T-helper 17 cell (primary cell): ENCODE measurements at regions not wholly inside any gene's neighbourhood (a gene's known extent, or its start where the extent isn't known, plus 50 kb on each side); places are given as distances from the start of the nearest gene placed in this dataset.

Experiments used
- ATAC-seq: fragments of 150-1000 bp; cut with Tn5 transposase; 2 replicates; pipeline ENCODE4 v1.10.0; 2021; ENCODE audit warnings: mild to moderate bottlenecking, moderate library complexity
- DNase-seq, 3 donors: peaks; one replicate each; pipeline versions ENCODE4 v3.0.0 to v3.0.0-alpha.2; 2020 to 2021
- H3K9me3 ChIP-seq: one replicate; pipeline ENCODE4 v1.7.0; 2013; ENCODE audit warnings: low read length, mild to moderate bottlenecking; ENCODE audit not compliant: control insufficient read depth, poor library complexity, severe bottlenecking
- H3K27ac Mint-ChIP-seq: one replicate; pipeline ENCODE4 v1.8.0; 2022; ENCODE audit warnings: mild to moderate bottlenecking, moderate library complexity, mixed read lengths
- H3K27me3 Mint-ChIP-seq: one replicate; pipeline ENCODE4 v1.8.0; 2022; ENCODE audit warnings: mixed read lengths
- H3K36me3 Mint-ChIP-seq: one replicate; pipeline ENCODE4 v1.8.0; 2022; ENCODE audit warnings: low read depth, mixed read lengths
- H3K4me1 Mint-ChIP-seq: one replicate; pipeline ENCODE4 v1.8.0; 2022; ENCODE audit warnings: mild to moderate bottlenecking, mixed read lengths
- H3K4me3 Mint-ChIP-seq: one replicate; pipeline ENCODE4 v1.8.0; 2022; ENCODE audit warnings: mild to moderate bottlenecking, moderate library complexity, mixed read lengths

DNA sequence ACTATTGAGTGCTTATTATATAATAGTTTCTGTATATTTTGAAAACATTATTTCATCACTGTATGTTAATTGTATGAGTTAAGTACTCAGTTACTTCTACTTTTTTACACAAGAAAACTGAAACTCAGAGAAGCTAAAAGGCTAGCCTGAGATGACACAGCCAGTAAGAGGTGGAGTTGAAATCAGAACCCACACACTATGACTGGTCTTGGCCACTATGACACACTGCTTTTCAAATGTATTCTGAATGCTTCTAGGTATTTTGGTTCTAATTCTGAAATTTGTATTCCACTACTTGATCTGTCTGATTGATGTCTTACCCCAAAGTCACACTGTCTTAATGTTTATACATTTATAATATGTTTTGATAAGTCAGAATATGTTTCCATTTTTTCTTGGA, 181.8 kb downstream of the ZDHHC21 start:
- H3K9me3 ChIP-seq, result no peaks in the 10 kb centered on the region
- H3K27me3 Mint-ChIP-seq, result peaks cover 22% of the 10 kb centered on the region
- no peak overlapping the region for H3K27ac Mint-ChIP-seq
- DNase-seq (no peak), ATAC-seq (no peak)
- H3K4me3 Mint-ChIP-seq, result no peak overlapping the region
- H3K4me1 Mint-ChIP-seq, result no peaks in the 10 kb centered on the region
- no peaks in the 10 kb centered on the region for H3K36me3 Mint-ChIP-seq

DNA sequence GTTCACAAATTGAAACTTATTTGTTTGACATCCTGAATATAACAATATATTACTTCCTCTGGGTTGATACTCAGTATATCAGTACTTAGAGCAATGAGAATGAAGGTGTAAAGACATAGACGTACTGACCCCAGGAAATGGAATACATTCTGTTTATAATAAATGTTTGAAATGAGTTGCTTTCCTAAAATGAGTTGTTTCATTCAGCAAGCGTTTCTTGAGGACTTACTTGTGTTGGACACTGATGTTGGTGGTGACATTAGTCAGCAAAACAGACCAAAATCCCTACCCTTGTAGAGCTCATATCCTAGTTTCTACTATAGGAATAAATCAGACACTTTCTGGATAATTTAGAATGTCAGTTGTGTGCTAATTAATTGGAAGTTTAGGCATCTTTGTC, 184.3 kb downstream of the ZDHHC21 start:
- DNase-seq, result no peak
- no peaks in the 10 kb centered on the region for H3K36me3 Mint-ChIP-seq

DNA sequence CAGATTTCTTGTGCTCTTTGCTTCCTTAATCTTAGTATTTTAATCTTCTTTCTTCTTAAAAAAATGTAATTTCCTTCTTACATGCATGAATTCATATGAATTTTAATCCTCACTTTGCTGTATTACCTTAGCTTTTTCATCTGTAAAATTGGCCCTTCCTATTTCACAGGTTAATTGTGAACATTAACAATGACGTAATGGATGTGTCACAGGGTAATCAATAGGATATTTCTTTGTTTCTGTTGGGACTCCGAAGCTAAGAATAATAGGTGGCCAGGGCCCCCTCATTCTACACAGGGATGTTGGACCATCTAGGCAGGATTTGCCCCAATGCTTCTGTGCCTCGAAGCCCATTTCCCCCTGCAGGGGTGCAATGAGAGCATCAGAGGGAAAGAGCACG, 187.4 kb upstream of the NFIB start:
- Mint-ChIP-seq H3K36me3 (peaks cover 2% of the 10 kb centered on the region), H3K27ac (no peak overlapping the region)
- no peak for ATAC-seq

More for the DNA sequence above, 184.3 kb downstream of the ZDHHC21 start:
- no peaks in the 10 kb centered on the region for H3K4me1 Mint-ChIP-seq
- H3K9me3 ChIP-seq, result no peaks in the 10 kb centered on the region
- no peak overlapping the region for H3K27ac Mint-ChIP-seq
- H3K4me3 Mint-ChIP-seq, result no peak overlapping the region
- peaks cover 19% of the 10 kb centered on the region for H3K27me3 Mint-ChIP-seq
- no peak for ATAC-seq

DNA sequence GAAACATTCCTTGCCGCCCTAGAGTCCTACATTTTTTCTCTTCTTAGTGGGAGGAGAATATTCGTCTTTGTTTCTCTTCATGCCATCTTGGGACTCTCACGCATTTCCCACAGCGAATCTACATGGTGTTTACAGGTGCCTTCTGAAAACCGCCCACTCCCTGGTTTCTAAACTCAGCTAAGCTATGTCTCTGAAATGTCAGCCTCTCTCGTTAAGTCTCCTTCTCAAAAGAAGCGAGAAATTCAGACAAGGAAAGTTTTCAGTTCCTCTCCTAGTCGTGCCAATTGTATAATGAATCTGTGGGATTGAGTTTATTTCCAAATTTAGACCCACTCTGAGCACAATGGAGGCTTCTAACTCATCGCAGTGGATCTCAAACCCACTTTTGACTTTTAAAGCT, 186.8 kb upstream of the NFIB start:
- no peaks in the 10 kb centered on the region for H3K4me1 Mint-ChIP-seq

More for the DNA sequence above, 187.4 kb upstream of the NFIB start:
- peaks cover 8% of the 10 kb centered on the region for H3K27me3 Mint-ChIP-seq
- H3K9me3 ChIP-seq, result no peaks in the 10 kb centered on the region
- H3K4me1 Mint-ChIP-seq, result no peaks in the 10 kb centered on the region
- no peak overlapping the region for H3K4me3 Mint-ChIP-seq
- no peak for DNase-seq

DNA sequence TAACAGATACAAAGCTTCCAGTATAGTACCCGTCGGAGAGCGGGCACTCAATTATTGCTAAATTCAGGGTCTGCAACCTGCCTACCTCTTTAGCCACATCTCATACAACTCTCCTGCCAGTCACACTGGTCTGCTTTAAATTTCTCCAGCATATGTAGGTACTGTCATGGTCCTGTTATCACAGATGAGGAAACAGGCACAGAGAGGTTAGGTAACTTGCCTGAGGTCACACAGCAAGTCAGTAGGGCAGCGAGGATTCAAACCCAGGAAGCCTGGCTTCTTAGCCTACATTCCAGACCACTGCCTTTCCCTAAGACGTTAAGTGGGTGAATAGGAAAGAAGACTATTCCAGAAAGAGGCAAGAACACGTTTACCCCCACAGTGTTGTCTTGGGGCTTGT, 186.0 kb upstream of the NFIB start:
- H3K4me1 Mint-ChIP-seq, result no peaks in the 10 kb centered on the region
- no peak for DNase-seq
- H3K27me3 Mint-ChIP-seq, result peaks cover 4% of the 10 kb centered on the region
- H3K36me3 Mint-ChIP-seq, result peaks cover 2% of the 10 kb centered on the region
- H3K9me3 ChIP-seq, result no peaks in the 10 kb centered on the region
- H3K27ac Mint-ChIP-seq, result no peak overlapping the region
- no peak overlapping the region for H3K4me3 Mint-ChIP-seq
- no peak for ATAC-seq

More for the DNA sequence above, 186.8 kb upstream of the NFIB start:
- H3K27me3 Mint-ChIP-seq, result peaks cover 4% of the 10 kb centered on the region
- DNase-seq (no peak), ATAC-seq (no peak)
- no peak overlapping the region for H3K27ac Mint-ChIP-seq
- no peak overlapping the region for H3K4me3 Mint-ChIP-seq
- peaks cover 2% of the 10 kb centered on the region for H3K36me3 Mint-ChIP-seq
- H3K9me3 ChIP-seq, result no peaks in the 10 kb centered on the region

DNA sequence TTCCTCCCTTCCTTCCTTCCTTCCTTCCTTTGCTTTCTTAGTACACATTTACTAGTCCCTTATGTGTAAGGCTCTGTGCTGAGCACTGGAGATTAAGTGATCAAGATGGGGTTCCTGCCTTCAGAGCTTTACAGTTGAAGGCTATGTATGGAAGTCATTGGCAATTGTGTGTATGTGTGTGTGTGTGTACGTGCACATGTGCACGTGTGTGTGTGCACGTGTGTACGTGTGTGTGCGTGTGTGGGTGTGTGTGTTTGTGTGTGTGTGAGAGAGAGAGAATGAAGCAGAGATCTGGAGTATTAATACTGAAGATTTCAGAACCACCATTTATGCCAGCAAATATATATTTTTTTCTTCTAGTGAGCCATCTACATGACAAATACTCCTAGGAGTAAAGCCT, 184.9 kb upstream of the NFIB start:
- H3K4me1 Mint-ChIP-seq, result no peaks in the 10 kb centered on the region
- DNase-seq (no peak), ATAC-seq (no peak)
- H3K27me3 Mint-ChIP-seq, result peaks cover 4% of the 10 kb centered on the region
- H3K4me3 Mint-ChIP-seq, result no peak overlapping the region
- no peaks in the 10 kb centered on the region for H3K9me3 ChIP-seq
- peaks cover 2% of the 10 kb centered on the region for H3K36me3 Mint-ChIP-seq
- H3K27ac Mint-ChIP-seq, result no peak overlapping the region

DNA sequence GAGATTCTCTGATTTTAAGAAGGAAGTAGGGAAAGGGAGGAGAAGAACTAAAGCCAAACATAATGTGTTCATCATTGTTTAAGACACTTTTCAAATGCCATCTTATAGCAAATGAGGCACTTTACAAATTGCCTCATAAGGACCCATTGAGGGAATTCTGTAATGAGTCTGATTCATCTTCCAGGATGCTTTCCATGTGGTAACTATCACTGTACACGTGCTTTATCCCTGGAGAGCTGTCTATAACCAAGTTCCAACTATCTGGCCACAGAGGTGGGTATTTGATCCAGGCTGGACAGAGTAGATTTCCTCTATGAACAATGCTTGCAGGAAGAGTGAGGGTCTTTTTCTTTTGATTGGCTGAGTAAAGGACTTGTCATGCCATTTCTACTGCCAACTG, 183.5 kb upstream of the NFIB start:
- Mint-ChIP-seq H3K4me3 (no peak overlapping the region), H3K27me3 (peaks cover 4% of the 10 kb centered on the region), H3K27ac (no peak overlapping the region), H3K4me1 (no peaks in the 10 kb centered on the region), H3K36me3 (no peaks in the 10 kb centered on the region)
- no peaks in the 10 kb centered on the region for H3K9me3 ChIP-seq
- no peak for DNase-seq
- no peak for ATAC-seq

DNA sequence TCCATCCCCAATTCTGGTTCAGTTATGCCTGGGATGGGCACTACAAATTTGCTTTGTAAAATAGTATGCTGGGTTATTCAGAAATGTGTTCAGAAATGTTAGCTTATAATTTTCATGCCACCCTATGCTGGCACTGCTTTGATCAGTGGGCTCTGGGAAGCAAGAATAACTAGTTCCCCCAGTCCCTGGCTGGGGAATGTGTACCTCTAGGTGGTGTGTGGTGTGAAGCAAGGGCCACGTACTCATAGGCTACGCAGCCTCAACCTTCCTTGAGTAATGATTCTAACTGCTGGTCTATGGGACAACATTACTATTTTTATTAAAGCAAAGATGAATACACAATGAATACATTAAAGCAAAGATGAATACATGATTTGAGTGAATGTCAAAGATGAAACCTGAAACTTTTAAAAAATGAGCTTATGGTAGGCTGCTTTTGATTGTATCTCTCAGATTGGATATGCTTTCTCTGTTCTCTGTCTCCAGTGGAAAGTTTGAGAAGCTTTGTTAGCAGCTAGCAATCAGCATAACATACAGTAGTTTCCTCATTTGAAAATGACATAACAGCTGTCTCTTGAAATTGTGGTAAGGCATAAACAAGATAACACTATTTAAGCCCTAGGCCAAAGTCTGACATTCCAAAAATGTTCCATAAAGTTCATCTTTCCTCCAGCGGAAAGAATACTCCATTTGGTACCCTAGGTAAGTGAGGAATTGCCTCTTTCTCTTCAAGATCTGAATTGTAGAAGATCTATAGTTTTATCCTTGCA, 174.7 kb upstream of the NFIB start:
- Mint-ChIP-seq H3K4me3 (no peak overlapping the region), H3K27me3 (peaks cover 4% of the 10 kb centered on the region), H3K36me3 (no peaks in the 10 kb centered on the region), H3K27ac (no peak overlapping the region), H3K4me1 (no peaks in the 10 kb centered on the region)
- no peak for DNase-seq
- ATAC-seq, result no peak
- no peaks in the 10 kb centered on the region for H3K9me3 ChIP-seq

DNA sequence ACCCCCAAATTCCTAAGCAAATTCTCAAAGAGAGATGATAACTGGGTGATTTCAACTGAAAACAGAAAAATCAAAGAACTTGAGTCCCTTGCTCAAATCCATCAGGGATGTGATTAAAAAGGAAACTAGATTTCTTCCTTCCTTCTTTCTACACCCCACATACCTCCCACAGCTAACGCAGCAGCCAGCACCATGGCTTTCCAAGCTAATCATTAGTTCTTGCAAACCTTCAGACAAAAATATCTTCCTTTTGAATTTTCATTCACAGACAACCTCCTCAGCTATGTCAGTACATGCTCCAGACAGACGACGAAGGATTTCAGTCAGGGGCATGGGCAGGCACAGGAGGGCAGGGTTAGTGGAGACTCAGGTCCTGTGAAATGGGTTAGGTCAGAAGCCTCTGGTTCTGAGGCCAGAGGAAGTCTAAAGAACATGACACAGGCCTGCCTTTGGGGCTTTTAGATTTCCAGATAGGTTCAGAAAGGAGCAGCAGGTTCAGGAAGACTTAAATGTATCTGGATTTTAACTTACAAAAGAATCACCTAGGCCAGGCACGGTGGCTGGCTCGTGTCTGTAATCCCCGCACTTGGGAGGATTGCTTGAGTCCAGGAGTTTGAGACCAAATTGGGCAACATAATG, 173.7 kb upstream of the NFIB start:
- Mint-ChIP-seq H3K4me1 (no peaks in the 10 kb centered on the region), H3K4me3 (no peak overlapping the region), H3K27ac (no peak overlapping the region), H3K36me3 (no peaks in the 10 kb centered on the region), H3K27me3 (peaks cover 4% of the 10 kb centered on the region)
- no peak for ATAC-seq
- no peak for DNase-seq
- H3K9me3 ChIP-seq, result no peaks in the 10 kb centered on the region

DNA sequence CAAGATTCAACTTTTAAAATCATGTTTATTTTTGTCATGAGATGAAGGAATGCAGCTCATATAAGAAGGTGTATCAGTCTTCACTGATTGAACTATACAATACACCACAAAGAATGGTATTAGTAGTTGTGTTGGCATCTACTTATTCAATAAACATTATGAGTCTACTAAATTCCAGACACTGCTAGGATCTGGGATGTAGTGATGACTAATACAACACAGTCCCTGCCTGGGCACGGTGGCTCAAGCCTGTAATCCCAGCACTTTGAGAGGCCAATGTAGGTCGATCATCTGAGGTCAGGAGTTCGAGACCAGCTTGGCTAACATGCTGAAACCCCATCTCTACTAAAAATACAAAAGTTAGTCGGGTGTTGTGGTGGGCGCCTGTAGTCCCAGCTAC, 171.4 kb upstream of the NFIB start:
- H3K4me1 Mint-ChIP-seq, result no peaks in the 10 kb centered on the region
- ATAC-seq, result no peak
- H3K27me3 Mint-ChIP-seq, result peaks cover 8% of the 10 kb centered on the region

DNA sequence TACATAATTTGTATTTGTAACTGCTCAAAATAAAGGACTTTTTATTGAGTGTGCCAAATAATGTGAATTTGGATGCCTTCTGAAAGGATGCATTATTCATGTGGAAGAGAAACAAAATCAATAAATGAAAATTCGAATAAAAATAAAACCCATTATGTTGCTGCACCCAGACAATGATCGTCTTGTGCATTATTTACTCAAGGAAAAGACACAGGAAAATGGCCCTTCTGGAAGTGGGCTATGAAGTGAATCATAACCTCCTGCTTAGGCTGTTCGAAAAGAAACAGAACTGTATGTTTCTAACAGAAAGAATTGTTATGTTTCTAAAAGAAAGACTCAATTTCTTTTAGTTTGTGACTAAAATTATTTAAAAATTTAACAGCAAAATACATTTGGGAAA, 168.9 kb upstream of the NFIB start:
- DNase-seq (no peak), ATAC-seq (no peak)
- Mint-ChIP-seq H3K27ac (no peak overlapping the region), H3K27me3 (peaks cover 8% of the 10 kb centered on the region), H3K4me3 (no peak overlapping the region), H3K36me3 (no peaks in the 10 kb centered on the region), H3K4me1 (no peaks in the 10 kb centered on the region)
- no peaks in the 10 kb centered on the region for H3K9me3 ChIP-seq

More for the DNA sequence above, 171.4 kb upstream of the NFIB start:
- no peak for DNase-seq
- Mint-ChIP-seq H3K27ac (no peak overlapping the region), H3K4me3 (no peak overlapping the region), H3K36me3 (no peaks in the 10 kb centered on the region)
- no peaks in the 10 kb centered on the region for H3K9me3 ChIP-seq

DNA sequence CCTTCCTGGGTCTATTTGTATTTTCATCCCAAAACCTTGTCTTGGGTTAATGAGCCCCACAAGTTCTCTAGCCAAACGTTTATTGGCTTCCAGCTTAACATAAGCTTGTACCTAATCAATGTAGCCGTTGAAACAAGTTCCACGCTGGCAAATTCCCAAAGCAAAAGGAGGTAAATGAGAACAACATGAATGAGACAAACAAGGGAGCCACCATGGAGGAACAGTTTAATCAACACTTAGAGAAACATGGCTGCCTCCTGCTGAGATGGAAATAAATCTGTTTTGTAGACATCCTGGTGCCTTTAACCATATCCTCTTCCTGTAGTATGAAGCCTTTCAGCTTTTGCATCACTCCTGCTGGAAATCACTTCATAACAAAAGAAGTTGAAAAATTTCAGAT, 166.6 kb upstream of the NFIB start:
- DNase-seq (no peak), ATAC-seq (no peak)
- no peaks in the 10 kb centered on the region for H3K4me1 Mint-ChIP-seq
- peaks cover 10% of the 10 kb centered on the region for H3K27me3 Mint-ChIP-seq
- no peaks in the 10 kb centered on the region for H3K9me3 ChIP-seq
- no peak overlapping the region for H3K27ac Mint-ChIP-seq
- no peak overlapping the region for H3K4me3 Mint-ChIP-seq
- H3K36me3 Mint-ChIP-seq, result no peaks in the 10 kb centered on the region

DNA sequence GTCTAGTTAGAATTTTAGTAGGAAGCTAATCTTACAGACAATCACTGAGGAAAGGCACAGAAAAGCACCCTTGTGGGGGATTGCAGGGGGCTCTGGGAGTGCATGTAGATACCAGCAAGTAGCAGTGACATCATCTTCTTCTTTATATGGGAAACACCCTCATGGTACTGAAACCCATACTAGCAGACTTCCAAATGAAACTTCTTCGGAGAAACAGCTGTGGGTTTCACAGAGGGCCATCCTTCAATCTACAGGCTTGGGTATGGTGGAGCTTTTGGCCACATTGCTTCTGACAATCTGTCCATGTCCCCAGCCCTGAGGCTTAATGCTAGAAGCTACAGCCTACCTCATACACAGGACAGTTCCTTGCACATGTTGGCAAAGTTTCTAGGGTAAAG, 165.2 kb upstream of the NFIB start:
- ATAC-seq, result no peak
- Mint-ChIP-seq H3K4me3 (no peak overlapping the region), H3K4me1 (no peaks in the 10 kb centered on the region), H3K27me3 (peaks cover 11% of the 10 kb centered on the region), H3K27ac (no peak overlapping the region), H3K36me3 (no peaks in the 10 kb centered on the region)
- no peaks in the 10 kb centered on the region for H3K9me3 ChIP-seq
- no peak for DNase-seq
